ENCODE measurements at regions not wholly inside any gene's neighbourhood (a gene's known extent, or its start where the extent isn't known, plus 50 kb on each side); places are given as distances from the start of the nearest gene placed in this dataset.
"Not testable (repeated sequence)": the region's sequence is repeated elsewhere in the genome, so short reads cannot be mapped to it uniquely, and the experiment has no call there.

DNA sequence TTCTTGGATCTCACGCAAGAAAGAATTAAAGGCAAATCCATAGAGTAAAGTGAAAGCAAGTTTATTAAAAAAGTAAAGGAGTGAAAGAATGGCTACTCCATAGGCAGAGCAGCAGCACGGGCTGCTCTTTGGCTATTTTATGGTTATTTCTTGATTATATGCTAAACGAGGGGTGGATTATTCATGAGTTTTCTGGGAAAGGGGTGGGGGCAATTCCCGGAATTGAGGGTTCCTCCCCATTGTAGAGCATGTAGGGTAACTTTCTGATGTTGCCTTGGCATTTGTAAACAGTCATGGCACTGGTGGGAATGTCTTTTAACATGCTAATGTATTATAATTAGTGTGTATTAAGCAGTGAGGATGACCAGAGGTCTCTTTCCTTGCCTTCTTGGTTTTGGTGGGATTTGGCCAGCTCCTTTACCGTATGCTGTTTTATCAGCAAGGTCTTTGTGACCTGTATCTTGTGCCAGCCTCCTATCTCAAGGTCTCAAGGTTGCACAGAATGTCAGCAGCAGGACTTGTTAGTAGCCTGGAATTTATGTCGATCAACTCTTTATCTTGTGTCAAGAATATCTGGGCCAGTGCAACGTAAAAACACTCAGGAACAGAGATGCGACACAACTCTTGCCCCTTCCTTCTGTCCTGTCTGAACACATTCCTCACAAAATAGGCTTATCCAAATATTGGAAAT, 931.4 kb downstream of the QKI start:
- Histone ChIP-seq H3K9me3 (ENCODE audit: low read depth) (no peaks in the 10 kb centered on the region), H3K4me1 (ENCODE audit: insufficient read depth) (no peaks in the 10 kb centered on the region), H3K27ac (no peak overlapping the region), H3K4me2 (no peak overlapping the region), H3K79me2 (no peaks in the 10 kb centered on the region), H3K9me2 (replicated peaks; ENCODE audit: insufficient read depth) (no peaks in the 10 kb centered on the region), H2AFZ (no peak overlapping the region), H3K36me3 (replicated peaks; ENCODE audit: insufficient read depth, low read depth) (no peaks in the 10 kb centered on the region), H4K20me1 (ENCODE audit: insufficient read depth, poor library complexity, severe bottlenecking) (no peaks in the 10 kb centered on the region), H3K4me3 (no peak overlapping the region), H3K27me3 (no peaks in the 10 kb centered on the region)
- no peak for TF ChIP-seq EZH2phosphoT487 (IDR thresholded peaks at IDR 0.05; ENCODE audit: low read depth, severe bottlenecking, unreplicated experiment)
- TF ChIP-seq EZH2 (IDR thresholded peaks at IDR 0.05; ENCODE audit: borderline replicate concordance), result no peak
- WGBS (ENCODE audit: low lambda C conversion rate, missing lambda C conversion rate), result 77% methylated on average over 8 of the region's 8 CpGs
- no peak for DNase-seq (ENCODE audit: low spot score)

DNA sequence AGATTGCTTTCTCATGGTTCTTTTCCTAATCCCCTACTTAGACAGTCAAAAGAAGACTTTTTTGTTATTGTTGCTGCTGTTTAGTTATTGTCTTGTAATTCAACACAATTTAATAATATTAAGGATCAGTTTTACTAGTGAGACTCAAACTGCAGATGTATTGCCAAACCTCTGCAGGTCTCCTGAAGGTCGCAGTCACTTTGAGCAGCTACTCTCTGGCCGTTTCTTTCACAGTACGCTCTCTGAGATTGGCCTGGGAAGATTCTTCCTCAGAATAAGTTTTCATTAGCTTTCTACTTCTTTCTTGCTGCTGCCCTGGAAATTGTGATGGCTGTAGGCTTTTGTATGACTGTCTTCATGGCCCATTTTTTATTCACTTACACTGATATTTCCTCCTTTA, 930.8 kb downstream of the QKI start:
- Histone ChIP-seq H3K27ac (no peak overlapping the region), H3K79me2 (no peaks in the 10 kb centered on the region), H4K20me1 (ENCODE audit: insufficient read depth, poor library complexity, severe bottlenecking) (no peaks in the 10 kb centered on the region), H3K4me3 (no peak overlapping the region), H2AFZ (no peak overlapping the region), H3K27me3 (no peaks in the 10 kb centered on the region), H3K4me2 (no peak overlapping the region), H3K4me1 (ENCODE audit: insufficient read depth) (no peaks in the 10 kb centered on the region), H3K9me3 (ENCODE audit: low read depth) (no peaks in the 10 kb centered on the region), H3K9me2 (replicated peaks; ENCODE audit: insufficient read depth) (no peaks in the 10 kb centered on the region), H3K36me3 (replicated peaks; ENCODE audit: insufficient read depth, low read depth) (no peaks in the 10 kb centered on the region)
- TF ChIP-seq EZH2phosphoT487 (IDR thresholded peaks at IDR 0.05; ENCODE audit: low read depth, severe bottlenecking, unreplicated experiment), result no peak
- TF ChIP-seq, protein P1, sequence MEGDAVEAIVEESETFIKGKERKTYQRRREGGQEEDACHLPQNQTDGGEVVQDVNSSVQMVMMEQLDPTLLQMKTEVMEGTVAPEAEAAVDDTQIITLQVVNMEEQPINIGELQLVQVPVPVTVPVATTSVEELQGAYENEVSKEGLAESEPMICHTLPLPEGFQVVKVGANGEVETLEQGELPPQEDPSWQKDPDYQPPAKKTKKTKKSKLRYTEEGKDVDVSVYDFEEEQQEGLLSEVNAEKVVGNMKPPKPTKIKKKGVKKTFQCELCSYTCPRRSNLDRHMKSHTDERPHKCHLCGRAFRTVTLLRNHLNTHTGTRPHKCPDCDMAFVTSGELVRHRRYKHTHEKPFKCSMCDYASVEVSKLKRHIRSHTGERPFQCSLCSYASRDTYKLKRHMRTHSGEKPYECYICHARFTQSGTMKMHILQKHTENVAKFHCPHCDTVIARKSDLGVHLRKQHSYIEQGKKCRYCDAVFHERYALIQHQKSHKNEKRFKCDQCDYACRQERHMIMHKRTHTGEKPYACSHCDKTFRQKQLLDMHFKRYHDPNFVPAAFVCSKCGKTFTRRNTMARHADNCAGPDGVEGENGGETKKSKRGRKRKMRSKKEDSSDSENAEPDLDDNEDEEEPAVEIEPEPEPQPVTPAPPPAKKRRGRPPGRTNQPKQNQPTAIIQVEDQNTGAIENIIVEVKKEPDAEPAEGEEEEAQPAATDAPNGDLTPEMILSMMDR (IDR thresholded peaks at IDR 0.05; ENCODE audit: poor library complexity), result no peak
- no peak for TF ChIP-seq EZH2 (IDR thresholded peaks at IDR 0.05; ENCODE audit: borderline replicate concordance)
- 60% methylated on average over 3 of the region's 3 CpGs for WGBS (ENCODE audit: low lambda C conversion rate, missing lambda C conversion rate)
- no peak for DNase-seq (ENCODE audit: low spot score)

DNA sequence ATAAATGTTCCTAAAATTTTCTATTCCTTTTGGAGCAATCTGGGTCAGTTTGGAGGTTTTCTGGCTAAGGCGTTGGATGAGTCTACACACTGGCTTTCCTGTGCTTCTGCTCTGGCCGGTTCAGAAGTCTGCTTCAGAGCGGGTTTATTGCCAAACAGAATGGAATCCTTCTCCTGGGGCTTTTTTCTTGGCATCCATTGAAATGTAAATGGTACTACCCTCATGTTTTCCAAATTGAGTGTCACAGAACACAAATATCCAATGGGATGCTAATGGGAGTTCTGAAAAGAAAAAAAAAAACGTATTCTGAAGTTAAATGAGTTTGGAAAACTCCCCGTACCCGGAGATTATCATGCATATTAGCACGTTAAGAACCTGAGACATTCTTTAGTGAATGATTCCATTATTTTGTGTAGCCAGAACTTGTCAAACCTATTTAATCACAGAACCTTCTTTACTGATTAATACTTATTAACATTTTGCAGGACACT, 930.3 kb downstream of the QKI start:
- Histone ChIP-seq H3K4me3 (no peak overlapping the region), H3K9me2 (replicated peaks; ENCODE audit: insufficient read depth) (no peaks in the 10 kb centered on the region), H3K36me3 (replicated peaks; ENCODE audit: insufficient read depth, low read depth) (no peaks in the 10 kb centered on the region), H3K27ac (no peak overlapping the region), H3K79me2 (no peaks in the 10 kb centered on the region), H3K9me3 (ENCODE audit: low read depth) (no peaks in the 10 kb centered on the region), H3K4me2 (no peak overlapping the region), H4K20me1 (ENCODE audit: insufficient read depth, poor library complexity, severe bottlenecking) (no peaks in the 10 kb centered on the region), H3K4me1 (ENCODE audit: insufficient read depth) (no peaks in the 10 kb centered on the region), H2AFZ (no peak overlapping the region), H3K27me3 (no peaks in the 10 kb centered on the region)
- TF ChIP-seq, protein P1 (IDR thresholded peaks at IDR 0.05; ENCODE audit: poor library complexity), result no peak
- TF ChIP-seq EZH2phosphoT487 (IDR thresholded peaks at IDR 0.05; ENCODE audit: low read depth, severe bottlenecking, unreplicated experiment) (no peak), EZH2 (IDR thresholded peaks at IDR 0.05; ENCODE audit: borderline replicate concordance) (no peak)
- WGBS (ENCODE audit: low lambda C conversion rate, missing lambda C conversion rate), result 57% methylated on average over 7 of the region's 7 CpGs
- DNase-seq (ENCODE audit: low spot score), result no peak

DNA sequence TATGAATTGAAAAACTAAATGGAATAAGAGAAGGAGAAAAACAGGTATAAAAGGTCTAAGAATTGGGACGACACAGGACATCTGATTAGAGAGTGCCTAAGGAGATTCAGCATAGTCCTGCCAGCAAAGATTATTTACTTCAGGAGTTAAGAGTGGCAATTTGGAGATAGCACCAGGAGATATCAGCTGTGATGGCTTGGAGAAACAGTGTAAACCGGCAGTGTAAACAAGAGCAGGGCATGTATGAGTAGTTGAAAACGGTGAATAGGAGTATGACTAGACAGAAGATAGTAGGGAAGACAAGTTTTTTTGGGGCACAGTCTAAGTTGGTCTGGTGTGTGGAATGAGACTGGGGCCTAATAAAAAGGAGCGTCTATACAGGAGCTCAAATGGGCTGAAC, 924.9 kb downstream of the QKI start:
- H3K27ac ChIP-seq; H3K9me3 ChIP-seq (ENCODE audit: low read depth); DNase-seq (ENCODE audit: low spot score); H3K79me2 ChIP-seq; H4K20me1 ChIP-seq (ENCODE audit: insufficient read depth, poor library complexity, severe bottlenecking); H3K9me2 ChIP-seq (replicated peaks; ENCODE audit: insufficient read depth); H3K4me1 ChIP-seq (ENCODE audit: insufficient read depth); H3K36me3 ChIP-seq (replicated peaks; ENCODE audit: insufficient read depth, low read depth); H3K4me2 ChIP-seq; H3K27me3 ChIP-seq; H3K4me3 ChIP-seq; H2AFZ ChIP-seq: not testable (repeated sequence)
- 47% methylated on average over 4 of the region's 4 CpGs for WGBS (ENCODE audit: low lambda C conversion rate, missing lambda C conversion rate)
